Right lobe of liver (tissue), 6 donors: ENCODE measurements at regions not wholly inside any gene's neighbourhood (a gene's known extent, or its start where the extent isn't known, plus 50 kb on each side); places are given as distances from the start of the nearest gene placed in this dataset.
A peak's percentile ranks its signal among the peaks of the same experiment; 100 is the strongest.
"Not testable (repeated sequence)": the region's sequence is repeated elsewhere in the genome, so short reads cannot be mapped to it uniquely, and the experiment has no call there.

Experiments used
- ATAC-seq, 4 donors: fragments of 200-7000 bp; cut with Tn5 transposase; one replicate each; pipeline ENCODE4 v1.9.1; 2020; ENCODE audit warnings: mild to moderate bottlenecking in 4 of 4, moderate library complexity in 4 of 4
- DNase-seq, 3 donors: peaks; one replicate each; pipeline ENCODE4 v3.0.0-alpha.2; 2020
- H3K27ac ChIP-seq, 3 donors: fragments of 200-600 bp; one replicate each; pipeline ENCODE4 v1.8.0; 2022
- H3K27me3 ChIP-seq, 2 donors: fragments of 200-600 bp; one replicate each; pipeline ENCODE4 v1.8.0; 2022
- H3K36me3 ChIP-seq, 4 donors: fragments of 200-600 bp; sonication (generic) in 1 of 4; one replicate each; pipeline versions ENCODE4 v1.5.1 to v1.8.0; 2017 to 2022; ENCODE audit warnings: control low read depth in 1 of 4
- H3K4me1 ChIP-seq, 4 donors: fragments of 200-600 bp; sonication (generic) in 1 of 4; one replicate each; pipeline versions ENCODE4 v1.5.1 to v1.8.0; 2017 to 2022; ENCODE audit warnings: control low read depth in 1 of 4
- H3K4me3 ChIP-seq, 3 donors: fragments of 200-600 bp; one replicate each; pipeline ENCODE4 v1.8.0; 2022
- H3K9me3 ChIP-seq, 4 donors: fragments of 200-600 bp; sonication (generic) in 1 of 4; one replicate each; pipeline versions ENCODE4 v1.5.1 to v1.8.0; 2017 to 2022; ENCODE audit warnings: control low read depth in 1 of 4
- POLR2A ChIP-seq: fragments of 450-650 bp; IDR thresholded peaks from one replicate; pipeline ENCODE4 v1.6.1; 2017; ENCODE audit warnings: antibody characterized with exemption, mild to moderate bottlenecking
- WGBS: methylation state at CpG from one replicate; pipeline ENCODE4 v1.1.6; 2018; ENCODE audit warnings: low coverage, low lambda C conversion rate; ENCODE audit not compliant: insufficient coverage; ENCODE audit errors: missing lambda C conversion rate; 5-methylcytosine and 5-hydroxymethylcytosine counted together
- intact Hi-C, 2 donors: fragments of 100-400 bp; cut with DNase I; formaldehyde crosslinking; loops; one replicate each; pipeline versions ENCODE4 v1.11.2 to v1.14.1; 2022
- TF ChIP-seq, protein P1 (sequence below), 4 donors: fragments of 200-600 bp in 3 of 4; fragments of 450-650 bp in 1 of 4; IDR thresholded peaks; one replicate each; pipeline versions ENCODE4 v1.5.1 to v1.8.0; 2016 to 2022; ENCODE audit warnings: antibody characterized with exemption in 4 of 4, mild to moderate bottlenecking in 2 of 4
- donor health status: DM: no; HTN: yes; CAD: no.
- donor health status: DM: no; HTN: no; CAD: no.
- donor health status: DM: no; HTN: no; CAD: no.
- donor health status: DM: no; HTN: yes; CAD: no.
- donor health status: DM: no; HTN: yes; CAD: no.

DNA sequence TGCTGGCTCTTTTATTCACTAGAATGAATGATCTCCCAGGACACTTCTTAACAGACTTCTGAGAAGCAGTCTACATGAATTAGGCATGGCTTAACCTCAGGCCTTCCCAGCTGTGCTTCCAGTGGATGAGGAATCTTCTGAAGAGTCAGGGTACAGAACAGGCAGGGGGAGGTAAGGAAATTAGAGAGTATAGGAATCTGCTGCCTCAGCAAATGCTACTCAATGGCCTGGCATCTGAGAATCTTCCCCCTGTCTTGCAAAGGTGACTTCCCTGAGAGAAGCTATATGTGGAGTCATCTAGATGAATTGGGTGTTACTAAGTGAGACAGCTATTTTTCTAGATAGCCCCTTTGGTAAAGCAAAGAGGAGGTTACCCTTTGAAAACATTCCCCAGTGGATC, 496.2 kb upstream of the CCDC196 start:
- Histone ChIP-seq H3K9me3 (no peaks in the 10 kb centered on the region), H3K4me3 (no peak overlapping the region), H3K27ac (no peak overlapping the region), H3K4me1 (no peaks in the 10 kb centered on the region), H3K36me3 (no peaks in the 10 kb centered on the region), H3K27me3 (no peaks in the 10 kb centered on the region)
- ATAC-seq (no peak), DNase-seq (no peak)
- TF ChIP-seq, protein P1, sequence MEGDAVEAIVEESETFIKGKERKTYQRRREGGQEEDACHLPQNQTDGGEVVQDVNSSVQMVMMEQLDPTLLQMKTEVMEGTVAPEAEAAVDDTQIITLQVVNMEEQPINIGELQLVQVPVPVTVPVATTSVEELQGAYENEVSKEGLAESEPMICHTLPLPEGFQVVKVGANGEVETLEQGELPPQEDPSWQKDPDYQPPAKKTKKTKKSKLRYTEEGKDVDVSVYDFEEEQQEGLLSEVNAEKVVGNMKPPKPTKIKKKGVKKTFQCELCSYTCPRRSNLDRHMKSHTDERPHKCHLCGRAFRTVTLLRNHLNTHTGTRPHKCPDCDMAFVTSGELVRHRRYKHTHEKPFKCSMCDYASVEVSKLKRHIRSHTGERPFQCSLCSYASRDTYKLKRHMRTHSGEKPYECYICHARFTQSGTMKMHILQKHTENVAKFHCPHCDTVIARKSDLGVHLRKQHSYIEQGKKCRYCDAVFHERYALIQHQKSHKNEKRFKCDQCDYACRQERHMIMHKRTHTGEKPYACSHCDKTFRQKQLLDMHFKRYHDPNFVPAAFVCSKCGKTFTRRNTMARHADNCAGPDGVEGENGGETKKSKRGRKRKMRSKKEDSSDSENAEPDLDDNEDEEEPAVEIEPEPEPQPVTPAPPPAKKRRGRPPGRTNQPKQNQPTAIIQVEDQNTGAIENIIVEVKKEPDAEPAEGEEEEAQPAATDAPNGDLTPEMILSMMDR (IDR thresholded peaks at IDR 0.05): no peak
- TF ChIP-seq POLR2A: no peak
- intact Hi-C loops: no loop called here

- H3K4me3 ChIP-seq: no peak overlapping the region
- no CpG with 5 or more reads among the region's 2 CpGs for WGBS
- intact Hi-C loops: no loop called here
- H3K36me3 ChIP-seq: no peaks in the 10 kb centered on the region
- ATAC-seq (no peak), DNase-seq (no peak)
- H3K9me3 ChIP-seq: no peaks in the 10 kb centered on the region
- no peaks in the 10 kb centered on the region for H3K27me3 ChIP-seq
- H3K4me1 ChIP-seq: no peaks in the 10 kb centered on the region
- H3K27ac ChIP-seq: no peak overlapping the region
- TF ChIP-seq, protein P1 (IDR thresholded peaks at IDR 0.05): no peak
- TF ChIP-seq POLR2A: no peak
These were observed 495.1 kb upstream of the CCDC196 start for GRCh38 chr14:65991104-65991503.

DNA sequence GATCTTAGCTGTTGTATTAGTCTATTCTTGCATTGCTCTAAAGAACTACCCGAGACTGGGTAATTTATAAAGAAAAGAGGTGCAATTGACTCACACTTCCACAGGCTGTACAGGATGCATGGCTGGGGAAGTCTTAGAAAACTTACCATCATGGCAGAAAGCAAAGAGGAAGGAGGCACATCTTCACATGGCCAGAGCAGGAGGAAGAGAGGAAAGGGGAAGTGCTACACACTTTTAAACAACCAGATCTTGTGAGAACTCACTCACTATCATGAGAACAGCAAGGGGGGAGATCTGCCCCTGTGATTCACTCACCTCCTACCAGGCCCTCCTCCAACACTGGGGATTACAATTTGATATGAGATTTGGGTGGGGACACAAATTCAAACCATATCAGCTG, 494.2 kb upstream of the CCDC196 start:
- intact Hi-C loops: not testable (repeated sequence)
- 13% methylated on average over 1 of the region's 1 CpG for WGBS

DNA sequence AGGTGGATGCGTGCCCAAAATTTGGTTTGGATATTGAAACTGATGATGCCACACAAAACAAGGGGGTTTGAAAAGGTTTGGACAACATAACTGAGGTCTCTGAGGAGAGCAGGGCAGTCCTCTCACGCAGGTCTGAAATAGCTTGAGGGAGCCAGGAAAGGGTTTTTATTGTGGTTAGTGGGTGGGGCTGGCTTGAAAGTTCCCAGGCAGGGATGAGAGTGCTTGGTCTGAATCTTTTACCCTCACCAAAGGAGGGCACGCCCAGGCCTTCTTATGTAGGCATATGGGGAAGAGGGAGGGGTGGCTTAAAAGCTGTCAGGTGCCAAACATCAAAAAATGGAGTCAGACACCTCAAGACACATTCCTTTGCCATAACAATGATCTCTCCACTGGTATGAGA, 493.1 kb upstream of the CCDC196 start:
- H3K36me3 ChIP-seq: no peaks in the 10 kb centered on the region
- no peak for TF ChIP-seq POLR2A
- TF ChIP-seq, protein P1 (IDR thresholded peaks at IDR 0.05): no peak
- ATAC-seq (no peak), DNase-seq (no peak)
- 48% methylated on average over 3 of the region's 3 CpGs for WGBS
- no peaks in the 10 kb centered on the region for H3K27me3 ChIP-seq
- H3K27ac ChIP-seq: no peak overlapping the region
- intact Hi-C loops: no loop called here
- H3K9me3 ChIP-seq: no peaks in the 10 kb centered on the region
- H3K4me1 ChIP-seq: no peaks in the 10 kb centered on the region
- no peak overlapping the region for H3K4me3 ChIP-seq

More for the DNA sequence above, 494.2 kb upstream of the CCDC196 start:
- not testable (repeated sequence) for H3K4me1 ChIP-seq, H3K27me3 ChIP-seq, H3K4me3 ChIP-seq, H3K27ac ChIP-seq, H3K36me3 ChIP-seq, DNase-seq, H3K9me3 ChIP-seq
- ATAC-seq: peak in 2 of 4 donors; percentile 19 to 50

DNA sequence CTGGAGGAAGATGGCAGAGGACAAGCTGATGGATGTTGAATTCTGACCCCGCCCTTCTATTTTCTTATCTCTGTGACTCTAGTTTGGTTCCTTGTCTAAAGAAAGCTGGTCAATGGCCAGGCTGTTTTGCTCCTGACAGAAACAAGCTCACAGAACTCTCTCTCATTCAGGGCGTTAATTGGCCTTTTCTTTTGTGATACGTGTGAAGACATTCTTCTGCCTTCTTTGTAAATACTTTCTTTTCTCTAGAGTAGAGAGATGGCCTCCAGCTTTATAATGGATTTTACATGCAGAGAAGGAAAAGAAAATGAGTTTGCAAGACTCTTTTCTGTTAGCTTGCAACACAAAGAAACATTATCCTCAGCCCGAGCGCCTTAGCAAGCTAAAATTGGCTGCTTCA, 492.2 kb upstream of the CCDC196 start:
- Histone ChIP-seq H3K36me3 (no peaks in the 10 kb centered on the region), H3K4me1 (no peaks in the 10 kb centered on the region), H3K27ac (no peak overlapping the region), H3K9me3 (no peaks in the 10 kb centered on the region), H3K27me3 (no peaks in the 10 kb centered on the region), H3K4me3 (no peak overlapping the region)
- DNase-seq (no peak), ATAC-seq (no peak)
- intact Hi-C loops: no loop called here
- WGBS: 69% methylated on average over 5 of the region's 5 CpGs
- TF ChIP-seq, protein P1 (IDR thresholded peaks at IDR 0.05): no peak
- no peak for TF ChIP-seq POLR2A
